ENCODE measurements at regions not wholly inside any gene's neighbourhood (a gene's known extent, or its start where the extent isn't known, plus 50 kb on each side); places are given as distances from the start of the nearest gene placed in this dataset.
"Not testable (repeated sequence)": the region's sequence is repeated elsewhere in the genome, so short reads cannot be mapped to it uniquely, and the experiment has no call there.

GRCh38 chr1:220475608-220476007 lies 52.3 kb upstream of the MARK1 start:
- DNase-seq, result not testable (repeated sequence)

- not testable (repeated sequence) for DNase-seq
Measured at GRCh38 chr1:220475141-220475540, 52.8 kb upstream of the MARK1 start.

- DNase-seq, result no peak
Measured at GRCh38 chr1:220473440-220473839, 54.5 kb upstream of the MARK1 start.

- DNase-seq, result peak in 1 of 58 donors; percentile 1
Measured at GRCh38 chr1:220462752-220463151, 65.2 kb upstream of the MARK1 start.

- no peak for DNase-seq
Measured at GRCh38 chr1:220458936-220459335, 69.0 kb upstream of the MARK1 start.

GRCh38 chr1:220457957-220458609 lies 69.9 kb upstream of the MARK1 start:
- DNase-seq, result no peak

GRCh38 chr1:220455559-220455958 lies 72.4 kb upstream of the MARK1 start:
- DNase-seq, result no peak

GRCh38 chr1:220454155-220454777 lies 73.7 kb upstream of the MARK1 start:
- DNase-seq, result no peak

- DNase-seq, result no peak
Measured at GRCh38 chr1:220453371-220453770, 74.6 kb upstream of the MARK1 start.

- DNase-seq, result no peak
Measured at GRCh38 chr1:220451532-220451931, 76.4 kb upstream of the MARK1 start.

GRCh38 chr1:220450927-220451326 lies 77.0 kb upstream of the MARK1 start:
- DNase-seq, result no peak

GRCh38 chr1:220448217-220448616 lies 79.7 kb upstream of the MARK1 start:
- DNase-seq, result no peak

GRCh38 chr1:220444586-220444985 lies 83.3 kb upstream of the MARK1 start:
- not testable (repeated sequence) for DNase-seq

GRCh38 chr1:220441211-220441610 lies 86.7 kb upstream of the MARK1 start:
- DNase-seq, result no peak

GRCh38 chr1:220438741-220439140 lies 89.2 kb upstream of the MARK1 start:
- no peak for DNase-seq

GRCh38 chr1:220432408-220432807 lies 95.5 kb upstream of the MARK1 start:
- DNase-seq, result no peak

- DNase-seq, result no peak
Measured at GRCh38 chr1:220431554-220432239, 96.2 kb upstream of the MARK1 start.

GRCh38 chr1:220430586-220430985 lies 97.3 kb upstream of the MARK1 start:
- DNase-seq, result no peak

GRCh38 chr1:220430059-220430458 lies 97.9 kb upstream of the MARK1 start:
- DNase-seq, result no peak

GRCh38 chr1:220426989-220427388 lies 100.9 kb upstream of the MARK1 start:
- DNase-seq, result no peak

- no peak for DNase-seq
Measured at GRCh38 chr1:220425852-220426251, 102.1 kb upstream of the MARK1 start.

GRCh38 chr1:220421508-220421907 lies 106.4 kb upstream of the MARK1 start:
- no peak for DNase-seq

GRCh38 chr1:220420726-220421125 lies 107.2 kb upstream of the MARK1 start:
- no peak for DNase-seq

All from anterior cingulate cortex (tissue), 58 donors.